Mammary epithelial cell (primary cell): ENCODE measurements at regions not wholly inside any gene's neighbourhood (a gene's known extent, or its start where the extent isn't known, plus 50 kb on each side); places are given as distances from the start of the nearest gene placed in this dataset.

ENCODE experiments used
- EZH2 ChIP-seq: IDR thresholded peaks from 2 replicates; pipeline ENCODE4 v1.6.1; 2012; ENCODE audit warnings: low read length, inconsistent platforms, borderline replicate concordance
- TF ChIP-seq, protein P1 (sequence below), 2 donors: IDR thresholded peaks in 1 of 2; conservative IDR thresholded peaks in 1 of 2; 2 replicates each; pipeline ENCODE4 v1.5.1; 2011 to 2012; ENCODE audit warnings: inconsistent platforms in 2 of 2, low read length in 2 of 2, mild to moderate bottlenecking in 2 of 2, control low read depth in 1 of 2, low read depth in 1 of 2; ENCODE audit not compliant: insufficient read depth in 1 of 2; ENCODE audit errors: extremely low read depth in 1 of 2

DNA sequence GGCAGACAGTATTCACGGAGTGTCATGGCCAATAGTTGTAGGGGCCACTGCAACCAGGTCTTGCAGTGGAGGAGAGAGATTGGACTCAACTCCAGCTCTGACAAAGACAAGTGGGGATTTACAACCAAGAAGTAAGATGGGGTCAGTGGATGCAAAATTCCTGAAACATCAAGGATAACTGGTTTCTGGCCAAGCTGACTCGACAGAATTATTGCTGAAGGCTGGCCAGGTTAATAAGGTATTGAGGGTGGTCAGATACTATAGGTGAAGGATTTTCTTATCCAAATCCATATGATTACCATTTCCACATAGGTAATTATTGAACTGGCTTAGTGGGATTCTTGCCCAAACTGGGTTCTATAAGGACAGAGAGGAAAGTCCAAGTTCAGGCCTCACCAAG, 64.9 kb upstream of the FOXG1 start:
- TF ChIP-seq, protein P1, sequence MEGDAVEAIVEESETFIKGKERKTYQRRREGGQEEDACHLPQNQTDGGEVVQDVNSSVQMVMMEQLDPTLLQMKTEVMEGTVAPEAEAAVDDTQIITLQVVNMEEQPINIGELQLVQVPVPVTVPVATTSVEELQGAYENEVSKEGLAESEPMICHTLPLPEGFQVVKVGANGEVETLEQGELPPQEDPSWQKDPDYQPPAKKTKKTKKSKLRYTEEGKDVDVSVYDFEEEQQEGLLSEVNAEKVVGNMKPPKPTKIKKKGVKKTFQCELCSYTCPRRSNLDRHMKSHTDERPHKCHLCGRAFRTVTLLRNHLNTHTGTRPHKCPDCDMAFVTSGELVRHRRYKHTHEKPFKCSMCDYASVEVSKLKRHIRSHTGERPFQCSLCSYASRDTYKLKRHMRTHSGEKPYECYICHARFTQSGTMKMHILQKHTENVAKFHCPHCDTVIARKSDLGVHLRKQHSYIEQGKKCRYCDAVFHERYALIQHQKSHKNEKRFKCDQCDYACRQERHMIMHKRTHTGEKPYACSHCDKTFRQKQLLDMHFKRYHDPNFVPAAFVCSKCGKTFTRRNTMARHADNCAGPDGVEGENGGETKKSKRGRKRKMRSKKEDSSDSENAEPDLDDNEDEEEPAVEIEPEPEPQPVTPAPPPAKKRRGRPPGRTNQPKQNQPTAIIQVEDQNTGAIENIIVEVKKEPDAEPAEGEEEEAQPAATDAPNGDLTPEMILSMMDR (conservative IDR thresholded peaks at IDR 0.05 in 1 of 2, IDR thresholded peaks at IDR 0.05 in 1 of 2; ENCODE audit: extremely low read depth in 1 of 2, insufficient read depth in 1 of 2, low read depth in 1 of 2, low read length in 2 of 2) = no peak
- no peak for TF ChIP-seq EZH2
